GM19239 (cell line): ENCODE measurements at regions not wholly inside any gene's neighbourhood (a gene's known extent, or its start where the extent isn't known, plus 50 kb on each side); places are given as distances from the start of the nearest gene placed in this dataset.
"Not testable (repeated sequence)": the region's sequence is repeated elsewhere in the genome, so short reads cannot be mapped to it uniquely, and the experiment has no call there.

Experiments
- DNase-seq: peaks from one replicate; pipeline ENCODE4 v3.0.0; 2011; ENCODE audit warnings: low spot score; ENCODE audit not compliant: insufficient read length
- FAIRE-seq: peaks from 2 replicates; lab custom pipeline; 2011; peaks lifted over from hg19 to GRCh38; lab: Jason Lieb, UNC

DNA sequence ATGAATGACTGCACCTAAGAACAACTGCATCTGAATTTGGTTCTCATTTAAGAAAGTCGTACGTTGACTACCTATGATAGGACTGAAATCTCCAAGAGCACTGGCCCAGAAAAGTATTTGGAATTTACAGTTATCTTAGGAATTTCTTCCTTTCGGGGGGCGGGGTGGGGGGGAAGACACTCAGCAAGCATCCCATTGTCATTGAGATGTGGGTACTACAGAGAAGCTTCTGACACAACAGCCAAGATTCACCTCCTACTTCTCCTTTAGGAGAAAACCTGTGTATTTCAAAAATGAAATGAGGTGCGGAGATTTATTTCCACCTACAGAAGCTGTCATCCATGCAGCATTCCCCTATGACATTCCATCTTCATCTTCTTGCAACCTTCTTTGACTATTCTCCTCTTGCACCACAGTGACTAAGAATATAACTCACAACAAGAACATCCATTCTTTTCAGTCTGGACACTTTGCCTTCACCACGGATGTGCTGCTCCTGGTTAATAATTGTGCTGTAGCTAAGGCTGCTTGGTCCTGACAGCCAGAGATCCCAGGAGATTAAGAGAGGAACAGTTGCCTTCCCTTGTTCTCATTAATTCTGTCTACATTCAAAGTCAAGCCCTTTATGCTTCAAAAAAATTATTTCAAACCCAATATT, 98.4 kb upstream of the FRMD4A start:
- no peak for FAIRE-seq
- no peak for DNase-seq

DNA sequence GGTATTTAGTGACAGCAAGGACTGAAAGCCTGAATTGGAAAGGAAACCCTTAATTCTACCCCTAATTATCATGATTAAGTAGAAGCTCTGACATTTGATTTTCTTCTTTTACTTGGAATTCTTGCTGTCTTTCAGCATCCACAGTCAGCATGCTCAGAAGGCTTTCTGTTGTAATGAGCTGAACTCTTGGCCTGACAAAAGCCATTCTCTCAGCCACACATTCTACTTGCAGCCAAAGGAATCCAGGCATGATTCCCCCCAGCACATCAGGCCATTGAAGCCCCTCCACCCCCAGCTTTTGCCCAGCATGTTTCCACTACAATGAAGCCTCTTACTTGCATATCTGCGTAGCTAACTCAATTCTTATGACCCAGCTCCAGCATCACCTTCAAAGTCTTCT, 94.3 kb upstream of the FRMD4A start:
- no peak for FAIRE-seq
- DNase-seq = no peak

DNA sequence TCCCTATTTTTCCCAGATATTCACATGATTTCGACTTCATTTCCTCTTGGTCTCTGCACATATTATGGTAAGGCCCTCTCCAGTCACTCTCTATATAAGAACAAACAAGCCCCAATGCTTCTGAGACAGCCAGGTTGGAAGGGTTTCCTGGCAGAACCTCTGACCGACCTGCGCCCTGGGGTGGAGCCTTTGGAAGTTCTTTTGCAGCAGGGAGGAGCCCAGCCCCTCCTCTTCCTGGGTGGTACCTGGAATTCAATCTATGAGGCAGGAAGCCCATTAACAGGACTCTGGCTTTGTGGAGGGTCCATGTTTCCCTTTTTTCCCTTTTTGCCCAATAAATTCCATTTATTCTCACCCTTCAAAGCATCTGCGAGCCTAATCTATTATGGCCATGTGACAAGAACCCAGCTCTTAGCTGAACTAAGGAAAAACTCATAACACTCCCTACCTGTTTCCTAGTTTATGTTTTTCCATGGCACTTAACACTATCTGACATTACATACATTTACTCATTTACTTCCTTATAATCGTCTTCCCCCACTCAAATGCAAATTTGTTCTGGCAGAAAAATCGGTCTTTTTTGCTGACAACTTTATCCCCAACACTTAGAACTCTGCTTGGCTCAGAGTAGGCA, 92.5 kb upstream of the FRMD4A start:
- DNase-seq (no peak), FAIRE-seq (no peak)

DNA sequence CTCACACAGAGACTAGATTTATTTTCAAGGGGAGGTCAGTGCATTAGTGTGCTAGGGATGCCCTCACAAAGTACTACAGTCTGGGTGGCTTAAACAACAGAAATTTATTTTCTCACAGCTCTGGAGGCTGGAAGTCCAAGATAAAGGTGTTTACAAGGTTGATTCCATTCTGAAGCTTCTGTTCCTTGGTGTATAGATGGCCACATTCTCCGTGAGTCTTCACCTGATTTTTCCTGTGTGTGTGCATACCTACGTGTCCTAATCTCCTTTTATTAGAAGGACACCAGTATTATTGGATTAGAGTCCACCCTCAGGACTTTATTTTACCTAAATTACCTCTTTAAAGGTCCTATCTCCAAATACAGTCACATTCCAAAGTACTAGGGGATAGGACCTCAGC, 91.7 kb upstream of the FRMD4A start:
- FAIRE-seq = no peak
- DNase-seq = no peak

DNA sequence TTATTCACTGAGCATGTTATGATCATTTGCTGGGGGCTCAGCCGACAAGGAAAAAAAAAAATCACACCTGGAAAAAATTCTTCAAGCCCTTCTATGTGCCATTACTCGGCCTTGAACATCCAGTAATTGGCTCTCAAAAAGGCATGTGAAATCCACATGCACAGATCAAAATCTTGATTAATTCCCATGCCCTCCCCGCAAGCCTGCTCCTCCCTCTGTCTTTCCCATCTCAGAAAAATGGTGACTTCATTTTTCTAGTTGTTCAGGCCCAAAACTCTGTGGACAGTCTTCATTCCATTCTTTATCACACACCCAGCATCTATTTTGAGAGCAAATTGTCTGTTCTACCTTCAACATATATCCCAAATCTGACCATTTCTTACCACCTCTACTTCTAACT, 91.2 kb upstream of the FRMD4A start:
- no peak for FAIRE-seq

DNA sequence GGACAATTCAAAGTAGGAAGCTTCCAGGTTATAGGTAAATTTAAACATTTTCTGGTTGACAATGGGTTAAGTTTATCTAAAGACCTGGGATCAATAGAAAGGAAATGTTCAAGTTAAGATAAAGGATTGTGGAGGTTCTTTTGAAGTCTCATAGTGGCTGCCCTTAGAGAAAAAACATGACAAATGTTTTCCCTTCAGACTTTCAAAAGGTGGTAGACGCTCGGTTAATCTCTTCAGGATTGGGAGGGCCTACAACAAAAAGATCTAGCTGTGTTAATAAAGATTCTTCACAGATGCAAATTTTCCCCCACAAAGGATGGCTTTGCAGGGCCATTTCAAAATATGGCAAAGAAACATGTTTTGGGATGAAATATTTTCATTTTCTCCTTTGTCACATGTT, 86.6 kb upstream of the FRMD4A start:
- FAIRE-seq, DNase-seq: not testable (repeated sequence)

More for the DNA sequence above, 91.2 kb upstream of the FRMD4A start:
- DNase-seq = no peak

DNA sequence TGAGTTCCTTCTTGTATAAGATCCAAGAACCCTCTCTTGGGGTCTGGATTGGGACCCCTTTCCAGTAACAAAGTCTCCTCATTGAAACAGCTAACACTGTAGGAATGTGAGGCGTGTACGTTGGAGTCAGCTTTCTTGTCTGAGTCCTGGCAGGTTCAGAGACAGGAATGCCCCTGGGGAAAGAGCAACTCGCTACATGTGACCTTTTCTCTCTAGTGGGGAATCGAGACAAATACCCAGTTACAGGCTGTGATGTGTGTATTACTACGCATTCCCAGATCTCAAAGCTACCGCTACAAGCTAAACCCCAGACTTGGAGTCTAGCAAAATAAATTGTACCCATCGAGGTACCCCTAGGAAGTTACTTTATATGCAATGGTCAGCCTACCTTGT, 85.6 kb upstream of the FRMD4A start:
- no peak for DNase-seq
- no peak for FAIRE-seq

DNA sequence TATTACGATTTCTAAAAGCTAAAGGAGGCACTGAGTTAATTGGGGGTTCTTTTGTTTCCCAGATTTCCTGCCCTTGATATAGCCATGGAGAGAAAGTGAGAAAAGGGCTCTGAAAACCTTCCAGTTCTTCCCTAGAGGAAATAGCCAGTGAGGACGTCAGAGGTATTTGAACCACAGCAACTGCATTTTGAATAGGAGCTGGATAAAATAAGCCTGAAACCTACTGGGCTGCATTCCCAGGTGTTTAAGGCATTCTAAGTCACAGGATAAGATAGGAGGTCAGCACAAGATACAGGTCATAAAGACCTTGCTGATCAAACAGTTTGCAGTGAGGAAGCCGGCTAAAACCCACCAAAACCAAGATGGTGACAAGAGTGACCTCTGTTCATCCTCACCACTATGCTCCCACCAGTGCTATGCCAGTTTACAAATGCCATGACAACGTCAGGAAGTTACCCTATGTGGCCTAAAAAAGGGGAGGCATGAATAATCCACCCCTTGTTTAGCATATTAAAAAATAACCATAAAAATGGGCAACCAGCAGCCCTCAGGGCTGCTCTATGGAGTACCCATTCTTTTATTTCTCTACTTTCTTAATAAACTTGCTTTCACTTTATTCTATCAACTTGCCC, 85.1 kb upstream of the FRMD4A start:
- no peak for FAIRE-seq
- no peak for DNase-seq

DNA sequence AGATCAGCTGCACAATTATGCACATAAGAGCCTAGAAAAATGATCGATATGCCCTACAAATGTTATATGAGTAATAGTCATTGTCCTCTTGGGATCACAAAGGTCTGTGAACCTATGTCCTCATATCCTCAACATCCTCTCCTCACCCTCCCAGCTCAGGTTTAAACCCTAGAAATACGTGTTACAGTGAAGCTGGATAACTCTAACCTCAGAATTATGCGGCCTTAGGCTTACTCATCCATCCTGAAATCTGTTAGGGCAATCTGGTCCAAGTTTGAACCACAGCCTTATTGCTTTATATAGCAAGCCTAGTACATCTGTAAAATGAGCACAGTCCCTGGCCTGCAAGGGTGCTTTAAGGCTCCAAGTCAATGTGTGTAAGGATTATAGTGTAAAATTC, 84.2 kb upstream of the FRMD4A start:
- DNase-seq (no peak), FAIRE-seq (no peak)

DNA sequence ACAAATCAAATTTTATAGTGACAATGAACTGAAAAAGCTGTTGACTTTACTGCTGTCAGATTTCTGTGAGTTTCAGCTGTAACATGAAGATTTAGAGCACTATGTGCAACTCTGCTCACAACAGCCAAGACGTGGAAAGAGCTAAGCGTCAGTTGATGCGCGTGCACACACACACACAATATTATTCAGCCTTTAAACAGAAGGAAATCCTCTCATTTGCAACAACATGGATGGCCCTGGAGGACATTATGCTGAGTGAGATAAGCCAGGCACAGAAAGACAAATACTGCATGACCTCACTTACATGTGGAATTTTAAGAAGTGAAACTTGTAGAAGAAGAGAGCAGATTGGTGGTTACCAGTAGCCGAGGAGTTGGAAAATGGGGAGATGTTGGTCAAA, 82.8 kb upstream of the FRMD4A start:
- no peak for FAIRE-seq

DNA sequence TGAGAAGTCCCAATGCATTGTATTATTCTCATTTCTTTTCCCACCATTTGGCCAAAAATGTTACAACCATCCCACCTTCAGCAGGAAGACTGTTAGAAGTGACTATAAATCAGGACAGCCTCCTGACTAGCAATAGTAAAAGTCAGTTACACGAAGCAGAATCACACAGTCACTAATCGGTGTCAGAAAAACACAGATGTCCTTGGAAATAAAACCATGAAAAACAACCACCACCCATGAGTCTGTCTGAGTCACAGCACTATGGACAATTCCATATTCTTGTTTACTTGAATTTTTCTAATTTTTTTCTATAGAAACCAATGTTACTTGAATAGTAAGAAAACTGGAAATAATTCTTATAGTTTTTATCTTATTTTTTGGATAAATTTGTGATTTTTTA, 81.9 kb upstream of the FRMD4A start:
- FAIRE-seq = no peak
- DNase-seq = no peak

More for the DNA sequence above, 82.8 kb upstream of the FRMD4A start:
- DNase-seq = no peak

DNA sequence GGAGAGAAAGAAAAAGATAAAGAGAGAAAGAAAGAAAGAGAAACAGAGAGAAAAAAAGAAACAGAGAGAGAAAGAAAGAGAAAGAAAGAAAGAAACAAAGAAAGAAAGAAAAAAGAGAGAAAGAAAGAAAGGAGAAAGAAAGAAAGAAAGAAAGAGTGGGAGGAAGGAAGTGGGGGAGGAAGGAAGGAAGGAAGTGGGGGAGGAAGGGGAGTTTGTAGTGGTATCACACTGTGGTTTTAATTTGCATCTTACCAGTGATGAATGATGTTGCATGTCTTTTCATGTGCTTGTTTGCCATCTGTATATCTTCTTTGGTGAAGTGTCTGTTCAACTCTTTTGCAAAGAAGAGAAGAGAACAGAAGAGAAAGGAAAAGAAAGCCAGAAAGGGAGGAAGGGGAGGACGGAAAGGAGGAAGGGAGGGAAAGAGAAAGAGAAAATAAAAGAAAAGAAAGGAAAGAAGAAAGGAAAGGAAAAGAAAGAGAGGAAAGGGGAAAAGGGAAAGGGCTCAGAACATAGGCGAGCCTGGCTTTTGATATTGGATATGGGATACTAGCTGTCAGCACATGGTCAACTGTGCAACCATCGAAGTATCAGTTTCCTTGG, 79.2 kb upstream of the FRMD4A start:
- no peak for FAIRE-seq
- DNase-seq = no peak

DNA sequence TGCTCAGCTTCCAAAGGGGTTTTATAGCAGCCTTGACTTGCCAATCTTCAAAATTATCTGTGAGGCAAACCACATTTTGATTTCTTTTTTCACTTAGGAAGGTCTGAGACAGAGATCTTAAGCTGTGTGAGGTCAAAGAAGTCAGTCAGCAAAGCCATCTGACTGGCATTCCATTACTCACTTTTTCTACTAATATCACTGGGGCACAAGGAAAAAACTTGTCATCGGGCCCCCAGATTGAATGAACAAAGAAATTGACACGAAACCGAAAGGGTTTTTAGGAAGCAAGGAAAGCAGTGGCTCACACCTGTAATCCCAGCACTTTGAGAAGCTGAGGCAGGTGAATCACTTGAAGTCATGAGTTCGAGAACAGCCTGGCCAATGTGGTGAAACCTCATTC, 78.5 kb upstream of the FRMD4A start:
- FAIRE-seq = no peak
- DNase-seq = no peak

DNA sequence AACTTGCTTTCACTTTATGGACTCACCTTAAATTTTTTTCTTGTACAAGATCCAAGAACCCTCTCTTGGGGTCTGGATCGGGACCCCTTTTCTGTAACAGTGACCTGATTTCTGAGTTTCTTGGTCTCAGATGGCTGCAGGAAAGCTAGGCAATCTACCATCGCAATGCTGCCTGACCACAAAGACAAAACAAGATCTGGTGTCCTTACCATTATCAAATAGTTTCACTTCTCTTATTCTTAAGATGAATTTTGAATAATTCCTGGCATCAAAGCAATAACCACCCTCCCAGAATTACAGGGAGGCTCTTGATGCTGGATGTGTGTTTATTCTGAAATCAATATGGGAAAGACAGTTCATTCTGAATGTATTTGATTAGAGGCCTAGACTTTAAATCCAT, 77.4 kb upstream of the FRMD4A start:
- DNase-seq = no peak
- no peak for FAIRE-seq

DNA sequence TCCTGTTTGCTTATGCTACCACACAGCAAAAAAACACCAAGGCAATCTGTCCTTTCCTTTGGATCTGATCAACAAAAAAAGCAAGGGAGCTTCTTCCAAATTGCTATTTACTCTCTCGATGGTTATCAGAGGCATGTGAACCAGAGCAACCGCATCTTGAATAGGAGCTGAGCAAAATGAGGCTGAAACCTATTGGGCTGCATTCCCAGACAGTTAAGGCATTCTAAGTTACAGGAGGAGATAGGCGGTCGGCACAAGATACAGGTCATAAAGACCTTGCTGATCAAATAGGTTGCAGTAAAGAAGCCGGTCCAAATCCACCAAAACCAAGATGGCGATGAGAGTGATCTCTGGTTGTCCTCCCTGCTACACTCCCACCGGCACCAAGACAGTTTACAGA, 76.8 kb upstream of the FRMD4A start:
- DNase-seq = no peak
- FAIRE-seq = no peak

DNA sequence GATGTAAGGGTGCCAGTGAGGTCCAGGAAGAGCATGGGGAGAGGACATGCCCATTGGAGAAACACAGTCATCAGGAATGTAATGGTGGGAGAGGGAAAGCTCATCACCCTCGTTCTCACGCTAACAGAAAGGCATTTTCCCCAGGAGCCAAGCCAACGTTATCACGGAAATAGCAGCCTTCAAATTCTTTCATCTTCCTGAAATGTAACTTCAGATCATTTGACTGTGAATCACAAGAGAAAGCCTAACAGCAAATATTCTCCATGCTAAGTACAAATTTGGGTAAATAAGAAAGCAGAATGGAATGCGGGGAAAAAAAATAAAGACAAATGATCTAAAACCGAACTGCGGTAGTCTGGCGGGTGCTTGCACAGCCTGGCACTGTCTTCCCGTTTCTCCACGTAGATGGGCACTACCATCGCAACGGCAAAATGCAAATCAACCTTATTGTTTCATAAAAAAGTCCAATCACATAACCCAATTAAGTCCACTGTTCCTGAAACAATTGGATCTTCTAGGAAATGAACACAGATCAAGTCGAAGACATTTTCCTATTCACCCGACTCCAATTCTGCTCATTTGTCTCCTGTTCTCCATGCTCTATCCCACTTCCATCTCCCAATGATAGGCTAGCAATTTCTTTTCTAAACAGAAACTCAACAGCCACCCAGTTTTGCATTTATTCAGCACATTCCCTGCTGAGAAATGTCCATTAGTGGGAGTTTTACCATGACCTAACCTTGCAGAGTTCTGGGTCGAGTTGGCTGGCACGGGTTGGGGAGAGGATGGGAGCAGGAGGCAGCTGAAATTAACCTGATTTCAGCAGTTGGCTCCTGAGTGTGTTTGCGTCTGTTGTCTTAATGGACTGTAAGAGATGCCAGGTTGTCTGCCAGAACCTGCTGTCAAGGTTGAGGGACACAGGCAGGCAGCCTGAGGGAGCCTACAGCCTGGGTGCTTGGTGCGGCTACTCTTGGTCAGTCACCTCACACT, 74.6 kb upstream of the FRMD4A start:
- FAIRE-seq (no peak), DNase-seq (no peak)

DNA sequence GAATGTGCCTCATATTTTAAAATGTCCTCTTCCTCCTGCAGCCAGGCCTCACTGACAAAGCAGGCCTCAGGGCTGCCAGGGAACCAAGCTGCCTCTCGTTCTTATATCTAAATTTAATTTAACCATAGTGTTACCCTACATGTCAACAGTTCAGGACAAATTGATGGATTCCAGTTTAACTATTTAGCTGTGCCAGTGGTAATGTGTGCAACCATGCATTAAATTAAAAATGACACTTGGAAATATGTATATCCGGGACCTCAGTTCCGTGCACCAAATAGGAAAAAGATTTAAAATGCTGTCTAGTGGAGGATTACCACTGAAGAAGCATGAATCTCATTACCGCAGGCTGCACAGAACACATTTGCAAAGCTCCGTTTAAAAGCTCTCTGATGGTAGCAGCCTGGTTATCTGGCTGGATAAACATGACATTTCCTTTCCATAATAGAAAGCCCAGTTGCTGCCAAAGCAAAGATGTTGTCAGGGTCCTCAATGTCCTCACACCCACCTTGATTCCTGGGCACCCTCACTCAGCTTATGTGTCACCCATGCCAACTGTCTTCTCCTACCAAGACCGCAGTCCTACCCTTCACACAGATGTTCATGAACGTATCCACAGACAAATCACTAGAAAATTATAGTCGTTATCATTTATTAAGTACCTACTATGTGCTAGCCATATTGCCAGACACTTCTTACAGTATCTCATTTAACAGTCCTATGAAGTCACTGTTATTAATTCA, 73.3 kb upstream of the FRMD4A start:
- DNase-seq (no peak), FAIRE-seq (no peak)

DNA sequence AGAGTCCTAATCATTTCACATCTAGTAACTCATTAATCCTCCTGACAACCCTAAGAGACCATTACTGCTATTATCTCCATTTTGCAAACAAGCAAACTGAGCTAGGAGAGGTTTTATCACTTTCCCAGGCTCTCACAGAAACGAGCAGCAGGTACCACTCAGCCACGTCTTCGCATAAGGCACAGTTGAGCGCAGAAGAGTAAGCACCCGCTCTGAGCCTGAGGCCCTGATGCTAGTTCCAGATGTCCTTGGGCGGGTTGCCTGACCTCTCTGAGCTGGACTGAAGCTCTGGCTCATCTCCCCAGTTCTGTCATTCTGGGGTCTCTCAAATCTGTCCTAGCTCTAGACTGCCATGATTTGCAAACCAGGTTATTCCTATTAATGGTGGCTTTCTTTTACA, 72.6 kb upstream of the FRMD4A start:
- FAIRE-seq (no peak), DNase-seq (no peak)

DNA sequence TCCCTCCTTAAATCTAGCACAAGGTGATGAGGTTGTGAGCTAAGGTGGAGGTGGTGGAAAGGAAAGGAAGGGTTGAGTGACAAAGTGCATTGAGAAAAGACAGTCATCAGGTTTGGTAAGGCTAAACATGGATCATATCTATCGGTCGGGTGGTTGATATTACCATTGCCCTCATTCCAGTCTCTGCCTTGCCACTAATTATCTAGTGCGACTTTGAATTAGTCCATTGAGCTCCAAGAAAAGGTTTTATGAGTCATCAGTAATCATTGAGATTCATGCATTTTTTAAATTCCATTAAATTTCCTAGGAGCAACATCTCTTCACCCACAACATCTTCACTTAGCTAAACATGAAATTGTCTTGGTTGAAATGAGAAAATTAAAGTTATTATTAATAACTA, 68.9 kb upstream of the FRMD4A start:
- DNase-seq (no peak), FAIRE-seq (no peak)

DNA sequence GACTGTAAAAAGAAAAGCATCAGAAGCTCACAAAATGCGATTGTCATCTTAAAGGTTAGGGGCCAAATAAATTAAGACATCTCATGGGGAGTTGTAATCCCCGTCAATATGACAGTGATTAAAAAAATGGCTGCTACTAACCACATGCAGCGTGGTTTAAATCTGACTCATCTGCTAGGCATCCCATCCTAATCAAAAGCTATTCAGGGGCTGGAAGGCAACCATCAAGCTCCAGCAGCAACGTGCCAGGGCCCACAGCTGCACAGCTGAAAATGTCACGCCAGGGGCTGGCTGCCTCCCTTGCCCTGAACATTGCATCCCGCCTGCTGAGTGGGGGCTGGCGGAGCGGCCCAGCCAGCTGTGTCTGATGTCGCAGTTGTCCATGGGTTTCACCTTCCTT, 66.3 kb upstream of the FRMD4A start:
- no peak for DNase-seq
- no peak for FAIRE-seq
